HG03521 (cell line): ENCODE measurements at regions not wholly inside any gene's neighbourhood (a gene's known extent, or its start where the extent isn't known, plus 50 kb on each side); places are given as distances from the start of the nearest gene placed in this dataset.
"Not testable (repeated sequence)": the region's sequence is repeated elsewhere in the genome, so short reads cannot be mapped to it uniquely, and the experiment has no call there.

Experiments used
- ATAC-seq: cut with Tn5 transposase; IDR thresholded peaks from one replicate; pipeline ENCODE4 v1.9.1; 2021; ENCODE audit warnings: mild to moderate bottlenecking, moderate library complexity; ENCODE audit not compliant: unreplicated experiment

GRCh38 chr5:68027519-68027918, 188.0 kb upstream of the PIK3R1 start:
- no peak for ATAC-seq

- no peak for ATAC-seq
These were observed 189.3 kb upstream of the PIK3R1 start for GRCh38 chr5:68026092-68026885.

- ATAC-seq = no peak
These were observed 191.1 kb upstream of the PIK3R1 start for GRCh38 chr5:68024426-68024825.

GRCh38 chr5:68021916-68022315, 193.6 kb upstream of the PIK3R1 start:
- no peak for ATAC-seq

- ATAC-seq = no peak
These were observed 194.3 kb upstream of the PIK3R1 start for GRCh38 chr5:68021227-68021626.

- not testable (repeated sequence) for ATAC-seq
These were observed 195.0 kb upstream of the PIK3R1 start for GRCh38 chr5:68020461-68020969.

GRCh38 chr5:68015381-68016302, 199.9 kb upstream of the PIK3R1 start:
- no peak for ATAC-seq

- ATAC-seq = no peak
These were observed 202.7 kb upstream of the PIK3R1 start for GRCh38 chr5:68012831-68013230.

GRCh38 chr5:68012429-68012828, 203.1 kb upstream of the PIK3R1 start:
- ATAC-seq = no peak

- ATAC-seq = no peak
These were observed 203.8 kb upstream of the PIK3R1 start for GRCh38 chr5:68011801-68012200.

GRCh38 chr5:68011259-68011760, 204.2 kb upstream of the PIK3R1 start:
- no peak for ATAC-seq

- no peak for ATAC-seq
These were observed 204.8 kb upstream of the PIK3R1 start for GRCh38 chr5:68010740-68011139.

- ATAC-seq = no peak
These were observed 208.1 kb upstream of the PIK3R1 start for GRCh38 chr5:68007451-68007850.

- ATAC-seq = no peak
These were observed 212.7 kb upstream of the PIK3R1 start for GRCh38 chr5:68002836-68003235.

GRCh38 chr5:68000805-68001204, 214.8 kb upstream of the PIK3R1 start:
- ATAC-seq = no peak

GRCh38 chr5:67999391-67999790, 216.2 kb upstream of the PIK3R1 start:
- ATAC-seq = no peak

GRCh38 chr5:67998709-67999261, 216.8 kb upstream of the PIK3R1 start:
- no peak for ATAC-seq

- ATAC-seq = no peak
These were observed 217.6 kb upstream of the PIK3R1 start for GRCh38 chr5:67997892-67998457.

GRCh38 chr5:67997148-67997547, 218.4 kb upstream of the PIK3R1 start:
- no peak for ATAC-seq

GRCh38 chr5:67996596-67996995, 219.0 kb upstream of the PIK3R1 start:
- ATAC-seq = no peak

GRCh38 chr5:67992923-67993322, 222.6 kb upstream of the PIK3R1 start:
- no peak for ATAC-seq
